ENCODE measurements at regions not wholly inside any gene's neighbourhood (a gene's known extent, or its start where the extent isn't known, plus 50 kb on each side); places are given as distances from the start of the nearest gene placed in this dataset.

- no peak for TF ChIP-seq CTCF (IDR thresholded peaks at IDR 0.05)
- no peak for TF ChIP-seq POLR2A (IDR thresholded peaks at IDR 0.05)
These were observed 68.3 kb downstream of the SLIT2 start for GRCh38 chr4:20319825-20320612.
